ENCODE measurements at regions not wholly inside any gene's neighbourhood (a gene's known extent, or its start where the extent isn't known, plus 50 kb on each side); places are given as distances from the start of the nearest gene placed in this dataset.

GRCh38 chr22:27247701-27248434, 553.7 kb downstream of the MN1 start:
- intact Hi-C loops (cut with micrococcal nuclease), result no loop called here
- no peak overlapping the region for H3K27ac Mint-ChIP-seq (ENCODE audit: low read depth, unreplicated experiment)
- peaks cover 13% of the 10 kb centered on the region for H3K9me3 Mint-ChIP-seq (ENCODE audit: unreplicated experiment)
- no peak for TF ChIP-seq CTCF (IDR thresholded peaks at IDR 0.05; ENCODE audit: unreplicated experiment)
- no peaks in the 10 kb centered on the region for H3K4me1 Mint-ChIP-seq (ENCODE audit: insufficient read depth, unreplicated experiment)
- no peaks in the 10 kb centered on the region for H3K27me3 Mint-ChIP-seq (ENCODE audit: insufficient read depth, unreplicated experiment)
- no peak overlapping the region for H3K4me3 Mint-ChIP-seq (ENCODE audit: unreplicated experiment)
- POLR2A ChIA-PET, result interaction anchor here (0.7 kb wide), 1 partner anchor 38 kb away, joined by 4 read pairs; no protein-coding TSS in a partner anchor
- BruUV-seq (replicated peaks), result no TSS peak
- CTCF ChIA-PET, result no interaction called here
- DNase-seq (ENCODE audit: unreplicated experiment), result no peak
- H3K36me3 Mint-ChIP-seq (ENCODE audit: insufficient read depth, unreplicated experiment), result peaks cover 7% of the 10 kb centered on the region

- DNase-seq (ENCODE audit: unreplicated experiment), result no peak
- ChIA-PET POLR2A (no interaction called here), CTCF (interaction anchor here (0.6 to 0.9 kb wide), 2 partner anchors 99 to 374 kb away, joined by 3 to 7 read pairs; no protein-coding TSS in a partner anchor)
- intact Hi-C loops (cut with micrococcal nuclease), result no loop called here
- Mint-ChIP-seq H3K4me3 (ENCODE audit: unreplicated experiment) (no peak overlapping the region), H3K27me3 (ENCODE audit: insufficient read depth, unreplicated experiment) (no peaks in the 10 kb centered on the region), H3K36me3 (ENCODE audit: insufficient read depth, unreplicated experiment) (no peaks in the 10 kb centered on the region), H3K9me3 (ENCODE audit: unreplicated experiment) (peaks cover 20% of the 10 kb centered on the region), H3K27ac (ENCODE audit: low read depth, unreplicated experiment) (no peak overlapping the region), H3K4me1 (ENCODE audit: insufficient read depth, unreplicated experiment) (no peaks in the 10 kb centered on the region)
- BruUV-seq (replicated peaks), result no TSS peak
- no peak for TF ChIP-seq CTCF (IDR thresholded peaks at IDR 0.05; ENCODE audit: unreplicated experiment)
Measured at GRCh38 chr22:27250418-27250817, 551.1 kb downstream of the MN1 start.

GRCh38 chr22:27250886-27251285, 550.7 kb downstream of the MN1 start:
- ChIA-PET POLR2A (no interaction called here), CTCF (interaction anchor here (0.9 kb wide), 1 partner anchor 100 kb away, joined by 7 read pairs; no protein-coding TSS in a partner anchor)
- H3K9me3 Mint-ChIP-seq (ENCODE audit: unreplicated experiment), result peaks cover 25% of the 10 kb centered on the region
- no peak for DNase-seq (ENCODE audit: unreplicated experiment)
- no peaks in the 10 kb centered on the region for H3K36me3 Mint-ChIP-seq (ENCODE audit: insufficient read depth, unreplicated experiment)
- BruUV-seq (replicated peaks), result no TSS peak
- H3K4me1 Mint-ChIP-seq (ENCODE audit: insufficient read depth, unreplicated experiment), result no peaks in the 10 kb centered on the region
- H3K27me3 Mint-ChIP-seq (ENCODE audit: insufficient read depth, unreplicated experiment), result no peaks in the 10 kb centered on the region
- TF ChIP-seq CTCF (IDR thresholded peaks at IDR 0.05; ENCODE audit: unreplicated experiment), result no peak
- H3K4me3 Mint-ChIP-seq (ENCODE audit: unreplicated experiment), result no peak overlapping the region
- intact Hi-C loops (cut with micrococcal nuclease), result no loop called here
- no peak overlapping the region for H3K27ac Mint-ChIP-seq (ENCODE audit: low read depth, unreplicated experiment)

- H3K27ac Mint-ChIP-seq (ENCODE audit: low read depth, unreplicated experiment), result no peak overlapping the region
- H3K4me1 Mint-ChIP-seq (ENCODE audit: insufficient read depth, unreplicated experiment), result no peaks in the 10 kb centered on the region
- intact Hi-C loops (cut with micrococcal nuclease), result no loop called here
- peaks cover 21% of the 10 kb centered on the region for H3K9me3 Mint-ChIP-seq (ENCODE audit: unreplicated experiment)
- no peaks in the 10 kb centered on the region for H3K27me3 Mint-ChIP-seq (ENCODE audit: insufficient read depth, unreplicated experiment)
- no peak for DNase-seq (ENCODE audit: unreplicated experiment)
- no TSS peak for BruUV-seq (replicated peaks)
- H3K4me3 Mint-ChIP-seq (ENCODE audit: unreplicated experiment), result no peak overlapping the region
- CTCF ChIA-PET, result no interaction called here
- POLR2A ChIA-PET, result interaction anchor here (1.1 kb wide), 1 partner anchor 9 kb away, joined by 4 read pairs; no protein-coding TSS in a partner anchor
- H3K36me3 Mint-ChIP-seq (ENCODE audit: insufficient read depth, unreplicated experiment), result no peaks in the 10 kb centered on the region
- no peak for TF ChIP-seq CTCF (IDR thresholded peaks at IDR 0.05; ENCODE audit: unreplicated experiment)
Measured at GRCh38 chr22:27251563-27251962, 550.0 kb downstream of the MN1 start.
